Endodermal cell (in vitro differentiated cells): ENCODE measurements at regions not wholly inside any gene's neighbourhood (a gene's known extent, or its start where the extent isn't known, plus 50 kb on each side); places are given as distances from the start of the nearest gene placed in this dataset.
A peak's percentile ranks its signal among the peaks of the same experiment; 100 is the strongest.

Source experiments
- DNase-seq: peaks from one replicate; pipeline ENCODE4 v3.0.0-alpha.2; 2017
- H3K27ac ChIP-seq: 2 replicates; pipeline ENCODE4 v1.5.1; 2013; ENCODE audit warnings: mild to moderate bottlenecking, low read depth, low read length, moderate library complexity
- H3K27me3 ChIP-seq: 2 replicates; pipeline ENCODE4 v1.6.1; 2013; ENCODE audit warnings: mild to moderate bottlenecking, low read length, moderate library complexity; ENCODE audit not compliant: insufficient read depth, control insufficient read depth, poor library complexity, severe bottlenecking
- H3K36me3 ChIP-seq: 2 replicates; pipeline ENCODE4 v1.7.0; 2013; ENCODE audit warnings: mild to moderate bottlenecking, low read length, moderate library complexity; ENCODE audit not compliant: control insufficient read depth, insufficient read depth
- H3K4me1 ChIP-seq: one replicate; pipeline ENCODE4 v1.7.0; 2013; ENCODE audit warnings: low read length; ENCODE audit not compliant: control insufficient read depth, insufficient read depth
- H3K4me3 ChIP-seq: 2 replicates; pipeline ENCODE4 v1.5.1; 2013; ENCODE audit warnings: mild to moderate bottlenecking, low read length, moderate library complexity
- H3K9ac ChIP-seq: 2 replicates; pipeline ENCODE4 v1.6.1; 2013; ENCODE audit warnings: mild to moderate bottlenecking, low read length, moderate library complexity; ENCODE audit not compliant: poor library complexity, severe bottlenecking; ENCODE audit errors: extremely low read depth
- H3K9me3 ChIP-seq: 2 replicates; pipeline ENCODE4 v1.6.1; 2013; ENCODE audit warnings: mild to moderate bottlenecking, low read length, moderate library complexity; ENCODE audit not compliant: control insufficient read depth
- H3K27ac Mint-ChIP-seq: 2 replicates; pipeline ENCODE4 v1.8.0; 2020; ENCODE audit warnings: mixed read lengths
- H3K27me3 Mint-ChIP-seq: 2 replicates; pipeline ENCODE4 v1.8.0; 2021; ENCODE audit warnings: mild to moderate bottlenecking, mixed read lengths; ENCODE audit not compliant: insufficient read depth
- H3K36me3 Mint-ChIP-seq: 2 replicates; pipeline ENCODE4 v1.8.0; 2020; ENCODE audit warnings: low read depth, mixed read lengths
- H3K4me1 Mint-ChIP-seq: 2 replicates; pipeline ENCODE4 v1.8.0; 2020; ENCODE audit warnings: mixed read lengths
- H3K4me3 Mint-ChIP-seq: 2 replicates; pipeline ENCODE4 v1.8.0; 2020; ENCODE audit warnings: mild to moderate bottlenecking, moderate library complexity, mixed read lengths
- H3K9me3 Mint-ChIP-seq: 2 replicates; pipeline ENCODE4 v1.8.0; 2020; ENCODE audit warnings: mild to moderate bottlenecking, mixed read lengths
- CTCF ChIP-seq: fragments of 200-600 bp; sonication (generic); conservative IDR thresholded peaks from 2 replicates; pipeline ENCODE4 v1.5.0; 2021; ENCODE audit warnings: antibody characterized with exemption, mild to moderate bottlenecking
- WGBS, 2 experiments: methylation state at CpG; one replicate each; pipeline versions ENCODE4 v1.1.5 to v1.1.7; 2013; ENCODE audit warnings: missing lambda C conversion rate in 2 of 2, mixed read lengths in 1 of 2; ENCODE audit not compliant: insufficient coverage in 1 of 2, insufficient read length in 1 of 2; 5-methylcytosine and 5-hydroxymethylcytosine counted together

- no peaks in the 10 kb centered on the region for H3K36me3 Mint-ChIP-seq
- Histone ChIP-seq H3K4me3 (no peak overlapping the region), H3K9ac (no peak overlapping the region), H3K4me1 (no peaks in the 10 kb centered on the region), H3K9me3 (no peaks in the 10 kb centered on the region), H3K27ac (no peak overlapping the region), H3K27me3 (no peaks in the 10 kb centered on the region), H3K36me3 (no peaks in the 10 kb centered on the region)
- no peak for TF ChIP-seq CTCF
- no peak overlapping the region for H3K4me3 Mint-ChIP-seq
- no peak for DNase-seq
- H3K9me3 Mint-ChIP-seq, result no peaks in the 10 kb centered on the region
- no peaks in the 10 kb centered on the region for H3K27me3 Mint-ChIP-seq
- no peaks in the 10 kb centered on the region for H3K4me1 Mint-ChIP-seq
- H3K27ac Mint-ChIP-seq, result no peak overlapping the region
Measured at GRCh38 chr6:113411011-113411410, 446.1 kb upstream of the MARCKS start.

- no peak for TF ChIP-seq CTCF
- DNase-seq, result no peak
- Histone ChIP-seq H3K9me3 (no peaks in the 10 kb centered on the region), H3K27ac (no peak overlapping the region), H3K4me3 (no peak overlapping the region), H3K27me3 (no peaks in the 10 kb centered on the region), H3K9ac (no peak overlapping the region), H3K4me1 (no peaks in the 10 kb centered on the region), H3K36me3 (no peaks in the 10 kb centered on the region)
- H3K27me3 Mint-ChIP-seq, result no peaks in the 10 kb centered on the region
- no peaks in the 10 kb centered on the region for H3K36me3 Mint-ChIP-seq
- H3K27ac Mint-ChIP-seq, result no peak overlapping the region
- no peaks in the 10 kb centered on the region for H3K9me3 Mint-ChIP-seq
- WGBS, 2 experiments, result 88% methylated on average over 1 of the region's 1 CpG; no CpG with 5 or more reads in 1 of the 2 experiments
- no peaks in the 10 kb centered on the region for H3K4me1 Mint-ChIP-seq
- H3K4me3 Mint-ChIP-seq, result no peak overlapping the region
Measured at GRCh38 chr6:113412589-113413357, 444.4 kb upstream of the MARCKS start.

GRCh38 chr6:113414511-113414910 lies 442.6 kb upstream of the MARCKS start:
- H3K27ac ChIP-seq, result no peak overlapping the region
- H3K36me3 ChIP-seq, result no peaks in the 10 kb centered on the region
- 44 to 58% methylated on average over 2 to 3 of the region's 3 CpGs for WGBS, 2 experiments
- H3K27ac Mint-ChIP-seq, result no peak overlapping the region
- H3K9ac ChIP-seq, result no peak overlapping the region
- H3K4me3 ChIP-seq, result no peak overlapping the region
- DNase-seq, result no peak
- no peaks in the 10 kb centered on the region for H3K27me3 ChIP-seq
- H3K9me3 ChIP-seq, result no peaks in the 10 kb centered on the region
- H3K4me3 Mint-ChIP-seq, result no peak overlapping the region
- no peaks in the 10 kb centered on the region for H3K27me3 Mint-ChIP-seq
- H3K9me3 Mint-ChIP-seq, result no peaks in the 10 kb centered on the region
- no peaks in the 10 kb centered on the region for H3K4me1 Mint-ChIP-seq
- H3K36me3 Mint-ChIP-seq, result no peaks in the 10 kb centered on the region
- no peaks in the 10 kb centered on the region for H3K4me1 ChIP-seq
- peak; percentile 61 for TF ChIP-seq CTCF
